GM18520 (cell line): ENCODE measurements at regions not wholly inside any gene's neighbourhood (a gene's known extent, or its start where the extent isn't known, plus 50 kb on each side); places are given as distances from the start of the nearest gene placed in this dataset.
"Not testable (repeated sequence)": the region's sequence is repeated elsewhere in the genome, so short reads cannot be mapped to it uniquely, and the experiment has no call there.

ENCODE experiments used
- ATAC-seq: cut with Tn5 transposase; IDR thresholded peaks from one replicate; pipeline ENCODE4 v1.9.1; 2021; ENCODE audit not compliant: unreplicated experiment

GRCh38 chr4:111228874-111229273 lies 606.0 kb upstream of the PITX2 start:
- ATAC-seq: no peak

- no peak for ATAC-seq
Observed at GRCh38 chr4:111230265-111230664, 607.4 kb upstream of the PITX2 start.

- no peak for ATAC-seq
Observed at GRCh38 chr4:111231281-111231680, 608.4 kb upstream of the PITX2 start.

GRCh38 chr4:111234939-111235338 lies 612.1 kb upstream of the PITX2 start:
- no peak for ATAC-seq

GRCh38 chr4:111263836-111264235 lies 641.0 kb upstream of the PITX2 start:
- no peak for ATAC-seq

- no peak for ATAC-seq
Observed at GRCh38 chr4:111266937-111267336, 644.1 kb upstream of the PITX2 start.

GRCh38 chr4:111267786-111268185 lies 644.9 kb upstream of the PITX2 start:
- no peak for ATAC-seq

GRCh38 chr4:111268769-111269414 lies 646.0 kb upstream of the PITX2 start:
- ATAC-seq: peak; percentile 64

- ATAC-seq: no peak
Observed at GRCh38 chr4:111269439-111269838, 646.6 kb upstream of the PITX2 start.

- ATAC-seq: no peak
Observed at GRCh38 chr4:111274060-111274459, 651.2 kb upstream of the PITX2 start.

- ATAC-seq: no peak
Observed at GRCh38 chr4:111274486-111274885, 651.6 kb upstream of the PITX2 start.

- no peak for ATAC-seq
Observed at GRCh38 chr4:111281219-111281618, 658.3 kb upstream of the PITX2 start.

GRCh38 chr4:111282035-111282434 lies 659.2 kb upstream of the PITX2 start:
- no peak for ATAC-seq

GRCh38 chr4:111283066-111283677 lies 660.3 kb upstream of the PITX2 start:
- no peak for ATAC-seq

GRCh38 chr4:111296466-111296865 lies 673.6 kb upstream of the PITX2 start:
- no peak for ATAC-seq

GRCh38 chr4:111303806-111304205 lies 680.9 kb upstream of the PITX2 start:
- ATAC-seq: no peak

GRCh38 chr4:111323496-111323895 lies 700.6 kb upstream of the PITX2 start:
- no peak for ATAC-seq

- ATAC-seq: no peak
Observed at GRCh38 chr4:111323916-111324315, 701.0 kb upstream of the PITX2 start.

GRCh38 chr4:111326450-111326849 lies 703.6 kb upstream of the PITX2 start:
- ATAC-seq: no peak

GRCh38 chr4:111330786-111331185 lies 707.9 kb upstream of the PITX2 start:
- no peak for ATAC-seq

GRCh38 chr4:111334361-111334760 lies 711.5 kb upstream of the PITX2 start:
- ATAC-seq: no peak

GRCh38 chr4:111337186-111337876 lies 714.5 kb upstream of the PITX2 start:
- ATAC-seq: not testable (repeated sequence)
